ENCODE measurements at regions not wholly inside any gene's neighbourhood (a gene's known extent, or its start where the extent isn't known, plus 50 kb on each side); places are given as distances from the start of the nearest gene placed in this dataset.

DNA sequence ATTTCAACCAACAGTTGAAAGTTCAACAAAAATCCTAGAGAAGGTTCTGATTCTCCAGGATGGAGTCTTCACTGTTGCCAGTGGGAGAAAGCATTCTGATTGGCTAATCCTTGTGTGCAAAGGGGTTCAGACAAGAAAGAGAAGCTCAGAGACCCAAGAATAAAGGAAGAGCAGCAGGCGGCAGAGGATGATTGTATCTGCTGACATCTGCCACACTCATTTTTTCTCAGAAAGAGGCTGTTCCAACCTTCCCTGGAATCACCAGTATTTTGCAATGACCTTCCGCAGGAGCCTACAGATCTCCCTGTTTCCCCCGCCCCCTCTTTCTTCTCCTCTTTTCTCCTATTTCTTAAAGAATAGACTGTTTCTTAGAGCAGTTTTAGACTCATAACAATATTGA is 376.7 kb downstream of the CDH26 start:
- no peak for FAIRE-seq

DNA sequence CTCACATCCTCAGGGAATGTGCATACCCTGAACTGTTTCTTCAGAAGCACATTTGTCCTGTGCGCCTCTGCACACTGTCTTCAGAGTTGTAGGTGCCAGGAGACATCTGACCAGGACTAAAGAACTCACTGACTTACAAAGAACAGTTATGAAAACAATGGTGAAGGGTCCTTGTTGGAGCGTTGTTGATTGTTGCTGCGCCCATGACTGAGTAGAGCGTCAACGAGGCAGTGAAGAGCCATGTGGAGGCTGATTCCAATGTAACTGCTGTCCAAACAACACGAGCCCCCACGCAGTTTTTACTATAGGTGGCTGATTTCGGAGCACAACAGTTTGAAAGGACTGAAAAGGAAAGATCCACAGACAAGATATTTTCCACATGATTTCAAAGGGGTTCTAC is 380.3 kb downstream of the CDH26 start:
- FAIRE-seq, result no peak

DNA sequence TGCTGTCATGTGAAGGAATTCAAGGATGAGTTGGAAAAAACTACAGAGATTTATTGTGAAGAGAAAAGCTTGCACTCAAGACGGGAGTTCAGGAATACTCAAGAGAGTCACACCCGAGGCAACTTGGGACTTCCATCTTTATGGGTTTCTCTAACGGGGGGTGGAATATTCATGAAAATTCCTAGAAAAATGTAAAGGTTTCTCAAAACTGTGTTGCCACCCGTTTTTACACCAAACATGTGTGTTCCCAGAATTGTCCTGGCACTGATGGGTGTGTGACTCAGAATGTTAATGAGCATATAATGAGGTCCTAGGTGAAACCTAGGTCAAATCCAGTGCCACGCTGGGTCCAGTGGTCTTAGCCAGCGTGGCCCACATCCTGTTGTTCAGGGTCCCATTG is 381.5 kb downstream of the CDH26 start:
- no peak for FAIRE-seq

DNA sequence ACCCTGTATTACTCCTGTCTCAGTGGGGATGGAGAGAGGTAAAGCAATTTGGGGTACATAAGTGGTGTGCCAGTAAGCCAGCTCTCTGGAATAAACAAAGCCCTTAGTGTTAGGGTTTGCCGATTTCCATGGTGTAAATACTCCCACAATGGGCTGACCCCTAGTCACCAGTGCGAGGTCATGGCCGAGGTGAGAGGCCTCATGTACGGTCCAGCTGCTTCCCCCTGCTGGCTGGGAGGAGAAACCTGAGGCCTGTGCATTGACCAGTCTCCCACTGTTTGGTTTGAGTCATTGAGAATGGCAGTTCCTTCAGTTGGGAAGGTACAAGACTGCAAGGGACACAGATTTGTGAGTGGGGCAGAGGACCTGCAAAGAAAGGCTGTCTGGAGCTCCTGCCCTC is 382.0 kb downstream of the CDH26 start:
- FAIRE-seq, result no peak

DNA sequence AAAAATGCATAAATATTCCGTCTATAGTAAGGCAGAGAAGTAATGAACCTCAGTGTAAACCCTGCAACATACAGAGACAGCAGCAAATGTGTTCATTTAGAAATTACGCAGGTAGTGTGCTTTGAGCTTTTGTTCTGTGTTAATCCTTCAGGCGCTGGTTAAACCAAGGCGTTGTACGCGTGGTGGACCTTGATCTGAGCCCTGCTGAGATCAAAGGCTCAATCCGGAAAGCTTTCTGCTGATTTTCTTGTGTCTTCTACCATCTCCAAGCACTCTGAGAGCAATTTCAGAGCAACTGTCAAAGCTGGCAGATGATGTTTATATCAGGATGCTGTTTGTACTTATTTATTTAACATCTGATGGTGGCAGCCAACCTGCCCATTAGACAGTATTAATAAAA is 382.8 kb downstream of the CDH26 start:
- FAIRE-seq, result no peak

DNA sequence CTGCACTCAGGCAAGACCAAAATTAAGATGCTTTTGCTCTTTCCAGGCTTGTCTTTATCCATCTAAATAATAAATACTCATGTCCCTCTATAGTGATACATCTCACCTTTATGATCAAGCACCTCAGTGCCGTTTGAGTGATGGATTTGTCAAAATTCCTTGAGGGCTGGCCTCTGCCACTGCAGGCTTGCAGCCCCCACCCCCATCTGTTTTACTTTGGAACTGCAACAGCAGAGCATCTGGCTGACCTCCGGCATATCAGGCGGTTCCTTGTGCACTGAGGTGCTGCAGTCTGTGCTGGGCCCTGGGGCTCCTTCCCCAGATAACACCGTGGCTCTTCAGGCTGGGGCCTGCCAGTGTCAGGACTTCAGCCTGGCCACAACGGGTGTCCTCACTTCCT is 386.9 kb downstream of the CDH26 start:
- no peak for FAIRE-seq

DNA sequence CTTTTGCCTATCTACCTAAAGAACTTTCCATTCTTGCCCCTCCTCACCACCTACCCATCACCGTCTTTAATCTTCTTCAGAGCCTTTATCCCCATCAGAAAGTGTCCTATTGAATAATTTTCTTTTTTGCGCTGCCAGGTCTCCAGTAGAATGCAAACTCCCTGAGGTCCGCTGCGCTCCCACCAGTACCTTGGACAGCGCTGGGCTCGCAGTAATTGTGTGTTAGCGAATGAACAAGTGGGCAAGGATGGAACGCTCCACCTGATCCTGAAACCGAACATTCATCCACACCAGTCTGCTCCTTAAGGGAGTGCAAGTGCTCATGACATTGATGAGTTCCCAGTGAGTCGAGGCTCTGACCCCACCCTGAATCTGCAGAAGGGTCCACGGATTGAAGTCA is 391.2 kb downstream of the CDH26 start:
- FAIRE-seq, result no peak

DNA sequence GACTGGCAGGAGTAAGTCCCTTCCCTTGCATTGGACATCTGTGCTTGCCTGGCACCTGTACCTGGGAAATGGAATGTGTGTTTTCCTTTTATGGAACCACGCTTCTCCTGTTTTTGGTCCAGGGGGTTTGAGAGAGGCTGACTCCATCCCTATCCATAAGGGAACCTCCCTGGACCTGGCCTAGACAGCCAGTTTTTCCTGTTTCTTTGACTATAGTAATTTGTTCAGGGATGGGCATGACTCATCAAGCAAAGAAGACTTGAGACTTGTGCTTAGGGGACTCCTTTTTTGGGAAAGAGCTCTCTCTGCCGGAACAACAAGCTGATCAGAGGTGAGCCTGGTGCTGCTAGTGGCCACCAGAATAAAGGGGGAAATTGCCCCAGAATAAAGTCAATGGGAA is 393.8 kb downstream of the CDH26 start:
- FAIRE-seq, result no peak

DNA sequence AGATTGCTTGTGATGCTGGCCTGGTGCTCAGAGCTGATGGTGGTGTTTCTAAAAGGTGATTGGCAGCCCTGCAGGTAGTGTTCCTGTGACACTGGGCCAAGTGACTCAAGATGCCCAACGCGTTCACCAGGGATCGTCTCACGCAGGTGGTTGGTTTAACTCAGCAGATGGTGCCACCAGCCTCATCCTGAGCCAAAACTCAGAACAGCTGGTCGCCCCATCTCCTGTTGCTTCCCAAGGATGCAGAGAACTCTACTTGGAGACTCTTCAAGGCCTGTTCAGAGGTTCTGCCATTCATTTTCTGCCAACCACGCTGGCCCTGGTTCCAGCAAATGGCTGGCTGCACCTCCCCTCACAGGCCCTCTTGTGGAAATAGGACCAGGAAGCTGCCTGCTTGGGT is 394.4 kb downstream of the CDH26 start:
- no peak for FAIRE-seq

DNA sequence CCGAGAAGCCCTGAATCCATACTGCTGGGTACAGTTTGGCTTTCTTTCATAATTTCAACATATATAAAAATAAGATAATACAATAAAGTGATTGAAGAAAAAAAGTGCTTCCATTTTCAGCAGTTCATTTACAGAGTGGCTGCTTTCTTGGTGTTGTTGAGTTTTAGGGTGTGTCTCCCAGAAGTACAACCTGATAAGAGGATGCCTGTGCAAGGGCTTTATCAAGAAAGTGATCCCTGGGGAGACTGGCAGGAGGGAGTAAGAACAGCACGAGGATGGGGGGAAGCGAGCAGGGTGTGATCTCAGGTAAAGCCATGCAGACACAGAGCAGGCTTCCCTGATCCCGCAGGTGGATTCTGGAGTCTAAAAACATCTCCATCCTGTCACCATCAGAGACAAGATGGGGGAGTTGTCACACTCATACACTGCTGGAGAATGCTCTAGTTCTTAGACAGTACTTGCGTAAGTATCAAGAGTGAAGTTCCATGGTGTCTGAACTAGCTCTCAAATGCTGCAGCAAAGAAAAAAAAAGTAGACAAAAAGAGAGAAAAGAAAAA is 395.9 kb downstream of the CDH26 start:
- no peak for FAIRE-seq

DNA sequence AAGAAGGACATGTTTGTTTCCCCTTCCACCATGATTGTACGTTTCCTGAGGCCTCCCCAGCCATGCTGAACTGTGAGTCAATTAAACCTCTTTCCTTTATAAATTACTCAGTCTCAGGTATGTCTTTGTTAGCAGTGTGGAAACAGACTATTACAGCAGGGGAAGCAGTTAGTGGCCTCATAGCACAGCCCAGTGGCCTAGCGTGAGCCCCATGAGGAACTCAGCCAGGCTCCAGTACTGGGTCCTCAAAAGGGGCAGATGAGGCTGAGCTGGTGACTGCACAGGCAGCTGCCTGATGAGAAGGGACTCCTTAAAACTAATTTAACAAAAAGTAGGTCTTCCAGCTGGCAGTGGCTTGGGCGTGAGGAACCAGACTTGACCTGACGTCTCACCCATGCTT is 399.9 kb downstream of the CDH26 start:
- no peak for FAIRE-seq

DNA sequence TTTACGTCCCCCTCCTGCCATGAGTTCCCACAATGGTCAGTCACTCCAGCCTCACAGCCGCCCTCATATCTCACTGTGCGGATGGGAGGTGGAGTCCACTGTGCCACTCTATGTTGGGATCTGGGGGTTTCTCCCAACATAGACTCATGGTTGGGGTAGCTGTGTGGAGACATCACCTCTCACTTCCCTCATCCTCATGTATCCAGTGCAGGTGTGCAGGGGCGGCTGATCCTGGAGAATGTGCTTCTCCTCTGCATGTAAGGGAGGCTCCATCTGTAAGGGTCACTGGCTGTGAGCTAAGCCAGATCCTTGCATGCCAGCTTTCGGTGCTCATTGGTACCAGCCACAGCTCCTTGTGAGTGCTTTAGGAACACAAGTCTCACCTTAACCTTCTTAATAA is 400.8 kb downstream of the CDH26 start:
- FAIRE-seq, result no peak

DNA sequence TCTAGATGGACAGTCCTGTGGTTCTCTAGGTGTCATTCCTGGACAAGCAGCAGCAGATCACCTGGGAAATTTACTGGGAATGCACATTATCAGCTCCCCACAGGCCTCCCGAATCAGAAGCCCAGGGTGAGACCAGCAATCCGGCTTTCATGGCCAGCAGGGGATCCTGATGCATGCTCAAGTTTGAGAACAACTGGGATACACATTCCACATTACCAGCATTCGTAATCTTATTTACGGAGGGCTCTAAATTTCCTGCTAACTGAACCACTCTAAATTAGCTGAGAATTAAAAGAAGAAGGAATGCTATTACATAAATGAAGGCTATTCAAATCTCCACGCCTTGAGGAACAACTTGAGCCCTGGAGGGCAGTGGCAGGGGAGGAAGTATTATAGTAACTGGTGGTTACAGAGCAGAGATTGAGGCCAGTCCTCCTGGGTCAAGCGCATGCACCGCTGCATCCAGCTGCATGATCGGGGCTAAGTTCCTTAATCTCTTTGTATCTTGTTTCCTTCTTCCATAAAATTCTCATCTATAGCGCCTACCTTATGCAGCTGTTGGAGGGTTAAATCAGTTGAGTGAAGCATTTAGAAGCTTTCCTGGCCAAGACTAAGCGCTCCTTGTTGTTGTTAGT is 403.7 kb downstream of the CDH26 start:
- no peak for FAIRE-seq

DNA sequence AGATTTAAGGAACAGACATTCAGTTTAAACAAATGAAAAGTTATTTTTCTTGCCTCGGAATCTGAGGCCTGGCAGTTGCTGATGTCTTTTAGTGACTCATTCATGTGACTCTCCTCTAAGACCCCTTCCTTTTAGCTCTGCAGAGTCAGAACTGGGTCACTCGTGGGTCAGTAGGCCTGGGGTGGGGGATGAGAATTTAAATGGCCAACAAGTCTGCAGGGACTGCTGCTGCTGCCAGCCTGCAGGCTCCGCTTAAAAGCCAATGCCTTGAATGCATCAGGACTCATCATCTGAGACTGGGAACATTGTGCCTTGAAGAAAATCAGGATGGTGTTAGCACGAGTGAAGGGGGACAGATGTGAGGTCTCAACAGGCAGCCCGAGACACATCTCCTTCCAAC is 404.3 kb downstream of the CDH26 start:
- no peak for FAIRE-seq

DNA sequence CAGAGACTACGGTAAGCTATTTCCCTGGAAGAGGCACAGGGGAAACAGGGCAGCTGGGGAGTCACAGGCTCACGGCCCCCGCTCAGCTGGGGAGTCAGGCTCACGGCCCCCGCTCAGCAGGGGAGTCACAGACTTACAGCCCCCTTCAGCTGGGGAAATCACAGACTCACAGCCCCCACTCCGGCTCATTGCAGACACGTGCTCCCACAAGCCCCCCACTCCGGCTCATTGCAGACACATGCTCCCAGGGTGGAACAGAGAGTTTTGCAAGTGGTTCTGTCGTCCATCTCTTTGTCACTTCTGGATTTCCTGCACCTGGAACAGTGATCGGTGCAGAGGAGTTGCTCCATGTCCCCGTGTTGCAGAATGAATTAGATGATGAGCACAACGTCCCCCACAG is 405.5 kb downstream of the CDH26 start:
- FAIRE-seq, result no peak

DNA sequence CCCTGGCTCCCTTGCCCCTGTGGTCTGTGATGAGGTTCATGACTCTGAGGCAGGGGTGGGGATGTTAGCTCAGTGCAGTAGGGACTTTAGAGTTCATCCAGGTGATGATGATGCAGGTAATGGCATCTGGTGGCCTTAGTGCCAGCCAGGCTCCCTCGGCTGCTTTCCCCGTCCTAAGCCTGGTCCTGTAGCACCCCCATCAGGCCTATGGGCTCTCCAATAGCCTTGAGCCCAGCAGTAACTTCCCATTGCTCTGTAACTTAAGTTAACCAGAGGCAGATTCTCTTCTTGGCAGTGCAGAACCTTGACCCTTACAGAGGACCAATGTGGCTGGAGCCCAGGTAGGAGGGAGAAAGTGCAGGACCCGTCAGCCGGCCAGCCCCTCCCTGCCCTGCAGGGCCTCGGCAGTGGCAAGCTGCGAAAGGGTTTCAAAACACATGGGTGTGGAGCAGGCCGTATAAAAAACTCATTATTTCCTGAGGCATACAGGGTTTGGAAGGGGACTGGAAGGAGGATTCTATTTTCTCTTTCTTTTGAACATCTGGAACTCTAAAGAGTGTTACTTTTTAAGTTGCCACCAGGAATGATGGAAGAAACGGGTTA is 406.9 kb downstream of the CDH26 start:
- FAIRE-seq, result no peak

DNA sequence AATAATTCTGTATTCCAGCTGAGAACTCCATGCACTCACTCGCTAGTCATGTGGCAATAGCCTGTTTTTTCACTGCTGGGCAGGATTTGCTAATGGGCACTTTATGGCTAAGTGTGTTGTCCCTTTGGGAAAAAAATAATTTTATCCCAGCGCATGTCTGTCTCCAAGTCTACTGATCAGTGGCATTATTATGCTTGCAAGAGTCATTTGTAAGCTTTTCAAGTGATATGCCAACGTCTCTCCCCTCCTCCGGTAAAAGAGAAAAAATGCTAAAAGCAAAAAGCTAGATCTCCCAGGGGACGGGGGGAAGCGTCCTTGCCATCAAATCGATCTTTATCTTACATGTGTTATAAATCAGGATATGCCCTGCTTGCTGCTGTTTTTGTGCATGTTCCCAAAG is 407.7 kb downstream of the CDH26 start:
- FAIRE-seq, result no peak

DNA sequence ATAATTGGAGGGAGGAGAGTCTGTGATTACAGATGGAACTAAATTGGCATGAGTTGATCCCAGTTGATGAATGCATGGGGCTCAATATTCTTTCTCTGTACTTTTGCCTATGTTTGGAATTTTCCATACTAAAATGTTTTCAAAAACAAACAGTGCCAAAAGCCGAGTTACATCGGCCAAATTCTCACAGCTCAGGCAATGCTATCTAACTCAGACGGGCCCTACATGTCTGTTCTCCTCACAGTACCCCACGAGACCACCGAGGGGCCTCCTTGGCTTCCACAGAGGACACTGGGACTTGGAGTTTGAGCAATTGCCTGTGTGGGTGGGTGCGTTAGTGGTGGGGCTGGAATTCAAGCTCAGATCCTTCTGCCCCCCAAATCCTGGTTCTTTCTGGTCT is 413.2 kb downstream of the CDH26 start:
- FAIRE-seq, result no peak

DNA sequence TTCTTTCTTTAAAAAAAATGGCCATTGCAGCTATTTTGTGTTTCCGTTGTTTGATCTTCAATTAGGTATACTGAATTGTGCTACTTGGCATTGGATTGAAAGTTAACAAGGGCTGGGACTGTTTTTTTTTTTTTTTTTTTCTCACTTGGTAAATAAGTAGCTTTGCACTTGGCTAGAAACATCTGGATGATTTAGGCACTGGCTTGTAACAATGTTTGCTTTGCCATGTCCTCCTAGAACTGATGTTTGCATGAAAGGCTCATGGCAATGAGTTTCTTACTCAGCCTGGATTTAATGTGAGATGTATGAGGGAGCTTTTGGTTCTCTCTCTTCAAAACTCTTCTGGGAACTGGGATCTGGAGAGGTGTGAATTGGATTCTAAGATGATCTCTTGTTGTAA is 414.1 kb downstream of the CDH26 start:
- FAIRE-seq, result peak; percentile 56

DNA sequence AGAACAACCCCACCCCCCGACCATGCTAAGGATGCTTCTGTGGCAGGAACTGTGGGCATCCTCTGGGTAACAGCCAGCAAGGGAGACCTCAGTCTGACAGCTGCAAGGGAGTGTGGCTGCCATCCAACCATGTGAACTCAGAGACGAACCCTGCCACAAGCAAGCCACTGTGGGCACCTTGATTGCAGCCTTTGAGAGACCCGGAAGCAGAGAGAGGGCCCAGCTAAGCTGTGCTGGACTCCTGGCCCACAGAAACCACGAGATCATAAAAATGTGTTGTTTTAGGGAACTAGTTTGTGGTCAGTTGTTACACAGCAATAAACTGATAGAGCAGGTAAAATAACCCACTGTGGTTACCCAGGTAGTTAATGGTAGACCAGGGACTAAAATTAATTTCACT is 414.6 kb downstream of the CDH26 start:
- FAIRE-seq, result no peak

DNA sequence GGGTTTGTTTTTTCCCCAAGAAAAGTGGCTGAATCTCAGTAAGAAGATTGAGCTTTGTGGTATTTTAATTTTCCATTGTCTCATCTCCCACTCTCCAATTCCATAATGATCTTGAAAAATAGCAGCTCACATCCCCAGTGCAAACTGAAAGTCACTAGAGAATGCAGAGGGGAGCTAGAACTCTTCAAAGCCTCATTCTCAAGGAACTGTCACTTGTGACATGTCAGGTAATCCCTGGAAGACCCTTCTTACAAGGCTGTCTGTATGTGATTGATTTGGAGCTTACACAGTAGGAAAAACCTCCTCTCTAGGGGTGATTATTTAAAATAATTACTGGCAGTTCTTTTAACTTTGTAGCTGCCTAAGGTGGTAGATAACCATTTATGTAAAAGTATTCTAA is 420.4 kb downstream of the CDH26 start:
- FAIRE-seq, result no peak

DNA sequence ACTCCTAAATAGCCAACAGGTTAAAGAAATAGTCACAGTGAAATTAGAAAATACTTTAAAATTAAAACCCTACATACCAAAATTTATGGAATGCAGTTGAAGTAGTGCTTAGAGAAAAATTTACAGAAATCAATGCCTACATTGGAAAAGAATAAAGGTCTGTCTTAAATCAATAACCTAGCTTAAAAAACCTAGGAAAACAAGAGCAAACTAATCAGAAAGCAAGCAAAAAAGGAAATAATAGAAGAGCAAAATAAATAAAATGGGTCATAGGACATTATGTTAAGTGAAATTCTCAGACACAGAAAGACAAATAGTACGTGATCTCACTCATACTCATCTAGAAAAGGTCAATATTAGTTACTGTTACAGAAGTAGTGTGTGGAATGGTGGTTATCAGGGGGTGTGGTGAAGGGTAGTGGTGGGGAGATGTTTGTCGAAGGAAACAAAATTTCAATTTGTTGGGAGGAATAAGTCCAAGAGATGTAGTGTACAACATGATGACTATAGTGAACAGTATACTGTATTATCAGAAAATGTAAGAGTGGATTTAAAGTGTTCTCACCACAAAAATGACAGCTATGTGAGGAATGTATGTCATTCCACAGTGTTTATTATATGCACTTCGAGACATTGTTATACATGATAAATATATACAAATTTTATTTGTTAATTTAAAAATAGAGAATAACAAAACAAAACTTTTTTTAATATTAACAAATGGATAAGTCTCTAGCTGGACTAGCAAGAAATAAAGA is 423.6 kb downstream of the CDH26 start:
- FAIRE-seq, result no peak

DNA sequence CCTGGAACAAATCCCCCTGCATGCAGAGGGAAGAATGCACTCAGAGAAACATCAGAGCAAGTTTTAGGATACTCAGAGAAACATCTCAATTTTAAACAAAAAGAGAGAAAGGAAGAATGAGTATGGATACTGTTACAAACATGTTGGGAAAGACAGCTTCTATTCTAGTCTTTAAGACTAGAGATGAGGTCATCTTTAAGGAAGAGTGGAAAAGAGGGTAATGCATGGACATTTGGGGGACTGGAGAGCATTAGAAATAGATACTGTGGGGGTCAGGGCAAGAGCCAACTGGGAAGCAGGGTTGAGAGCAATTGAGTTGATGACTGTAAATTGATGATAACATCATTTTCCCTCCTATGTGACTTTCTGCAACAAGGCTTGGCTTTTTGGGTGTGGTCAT is 431.2 kb downstream of the CDH26 start:
- no peak for FAIRE-seq

DNA sequence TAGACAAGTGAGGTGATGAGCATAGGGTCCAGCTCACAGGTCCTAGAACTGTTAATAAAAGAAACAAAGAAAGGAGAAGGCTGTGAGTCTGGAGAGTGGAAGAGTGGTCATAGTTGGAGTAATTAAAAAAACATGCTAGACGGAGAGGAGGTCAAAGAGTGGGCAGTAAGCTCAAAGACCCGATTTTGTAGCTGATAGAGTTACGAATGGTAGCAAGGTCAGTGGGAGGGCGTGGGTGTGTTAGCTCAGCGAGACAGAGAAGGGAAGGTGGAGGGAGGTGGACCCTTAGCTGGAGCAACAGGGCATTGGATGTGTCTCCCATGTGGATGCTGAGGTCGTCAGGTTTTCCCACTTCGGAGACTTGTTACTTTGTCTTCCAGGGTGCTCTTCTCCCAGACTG is 431.7 kb downstream of the CDH26 start:
- no peak for FAIRE-seq

Data from islet of Langerhans (tissue), 1 donor.